HG03064 (cell line): ENCODE measurements at regions not wholly inside any gene's neighbourhood (a gene's known extent, or its start where the extent isn't known, plus 50 kb on each side); places are given as distances from the start of the nearest gene placed in this dataset.

ENCODE experiments used
- ATAC-seq: cut with Tn5 transposase; IDR thresholded peaks from one replicate; pipeline ENCODE4 v1.9.1; 2021; ENCODE audit warnings: low read depth; ENCODE audit not compliant: unreplicated experiment

DNA sequence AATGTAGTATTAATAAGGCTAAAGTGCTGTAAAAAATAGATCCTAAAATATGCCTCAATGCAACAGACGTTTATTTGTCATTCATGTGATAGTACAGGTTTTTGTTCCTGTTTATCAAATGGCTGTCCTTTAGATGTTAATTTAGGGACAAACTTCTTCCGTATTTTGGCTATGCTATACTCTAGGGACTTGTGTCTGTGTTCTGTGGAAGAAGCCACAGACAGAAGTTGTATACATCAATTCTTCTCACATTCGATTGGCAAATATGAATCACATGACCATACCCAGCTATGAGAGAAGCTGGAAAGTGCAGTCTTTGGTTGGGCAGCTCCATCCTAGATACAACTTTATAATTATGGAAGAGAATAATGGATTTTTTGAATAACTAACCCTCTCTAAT, 232.7 kb upstream of the SNX7 start:
- ATAC-seq = no peak

DNA sequence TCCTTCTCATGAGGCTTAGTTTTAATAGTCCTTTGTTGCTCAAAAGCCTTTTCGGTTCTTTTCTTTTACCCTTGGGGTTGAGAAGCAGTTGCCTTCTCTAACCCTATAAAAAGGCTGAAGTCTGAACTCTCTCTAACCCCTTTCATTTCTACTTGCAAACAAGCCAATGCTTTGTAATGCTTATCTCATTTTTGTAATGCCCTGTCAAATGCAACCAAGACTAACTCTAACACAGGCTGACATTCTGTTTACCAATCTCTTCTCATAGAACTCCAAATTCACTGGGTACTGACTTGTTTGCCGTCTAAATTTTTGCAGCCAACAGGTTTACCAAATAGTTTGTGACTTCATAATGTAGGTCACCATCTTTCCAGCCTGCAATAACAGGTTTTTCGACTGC, 233.9 kb upstream of the SNX7 start:
- ATAC-seq = no peak

GRCh38 chr1:98426092-98426491, 235.4 kb upstream of the SNX7 start:
- no peak for ATAC-seq

- ATAC-seq = no peak
Observed at GRCh38 chr1:98422816-98423215, 238.7 kb upstream of the SNX7 start.

GRCh38 chr1:98421085-98421435, 240.5 kb upstream of the SNX7 start:
- no peak for ATAC-seq

DNA sequence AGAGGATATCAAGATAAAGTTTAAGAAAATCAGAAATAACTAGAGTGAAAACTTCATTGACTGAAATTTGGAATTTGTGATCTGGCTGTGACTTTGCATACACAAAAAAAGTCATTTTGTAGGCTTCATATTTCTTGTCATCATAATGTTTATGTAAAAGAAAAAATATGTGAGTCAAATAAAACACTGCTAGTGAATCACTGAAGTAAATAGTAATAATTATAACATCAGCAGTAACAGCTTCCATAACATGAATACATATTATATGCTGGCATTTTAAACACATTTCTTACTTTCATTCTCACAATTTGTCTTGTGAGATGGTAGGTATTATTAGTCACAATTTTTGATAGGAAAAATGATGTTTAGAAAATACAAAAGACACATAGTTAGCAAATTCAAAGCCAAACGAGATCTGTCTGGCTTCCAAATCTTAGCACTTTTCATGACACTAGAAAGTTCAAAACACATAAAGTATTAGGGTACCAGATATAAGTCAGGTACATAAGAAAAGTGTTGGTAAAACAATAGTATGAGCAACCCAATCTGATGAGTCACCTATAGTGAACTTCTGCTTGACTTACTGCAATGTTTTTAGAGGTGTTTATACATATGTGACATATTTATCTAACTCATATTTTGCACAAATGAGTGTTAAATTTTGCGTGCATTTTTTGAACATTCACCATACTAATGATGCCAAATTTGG, 241.0 kb upstream of the SNX7 start:
- no peak for ATAC-seq

- no peak for ATAC-seq
Observed at GRCh38 chr1:98417820-98418219, 243.7 kb upstream of the SNX7 start.

GRCh38 chr1:98410082-98410481, 251.4 kb upstream of the SNX7 start:
- no peak for ATAC-seq

DNA sequence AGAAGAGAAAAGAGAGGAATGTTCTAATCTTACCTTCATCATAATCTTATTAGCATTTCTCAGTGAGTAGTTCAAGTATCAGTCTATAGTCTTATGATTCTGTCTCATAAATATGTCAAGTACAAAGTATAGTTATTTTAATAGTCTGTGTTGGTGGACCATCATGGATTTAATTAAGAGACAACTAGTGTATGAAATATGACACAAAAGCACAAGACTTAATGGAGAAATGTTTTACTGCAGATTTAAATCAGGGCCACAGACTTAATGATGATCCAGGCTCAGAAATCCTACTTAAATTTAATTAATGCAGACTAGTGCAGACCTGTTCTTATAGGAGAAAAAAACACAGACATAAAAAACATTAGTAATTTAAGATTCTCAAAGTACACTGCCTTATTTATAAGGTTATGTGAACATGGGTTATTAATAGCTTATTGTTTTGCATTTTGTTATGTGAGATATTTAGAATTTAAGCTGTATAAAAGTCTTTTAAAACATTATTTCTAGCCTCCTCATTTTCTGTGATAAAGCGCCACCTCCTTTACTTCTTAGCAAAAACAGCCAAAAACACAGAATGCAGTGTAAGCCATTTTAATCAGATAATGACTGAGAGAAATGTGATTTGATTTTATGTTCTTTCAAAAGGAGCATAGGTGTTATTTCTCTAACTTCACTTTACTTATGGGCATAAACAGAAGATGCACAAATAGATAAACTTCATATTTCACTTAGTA, 255.0 kb upstream of the SNX7 start:
- no peak for ATAC-seq

GRCh38 chr1:98405581-98406074, 255.9 kb upstream of the SNX7 start:
- ATAC-seq = peak; percentile 89

- no peak for ATAC-seq
Observed at GRCh38 chr1:98404866-98405265, 256.7 kb upstream of the SNX7 start.

DNA sequence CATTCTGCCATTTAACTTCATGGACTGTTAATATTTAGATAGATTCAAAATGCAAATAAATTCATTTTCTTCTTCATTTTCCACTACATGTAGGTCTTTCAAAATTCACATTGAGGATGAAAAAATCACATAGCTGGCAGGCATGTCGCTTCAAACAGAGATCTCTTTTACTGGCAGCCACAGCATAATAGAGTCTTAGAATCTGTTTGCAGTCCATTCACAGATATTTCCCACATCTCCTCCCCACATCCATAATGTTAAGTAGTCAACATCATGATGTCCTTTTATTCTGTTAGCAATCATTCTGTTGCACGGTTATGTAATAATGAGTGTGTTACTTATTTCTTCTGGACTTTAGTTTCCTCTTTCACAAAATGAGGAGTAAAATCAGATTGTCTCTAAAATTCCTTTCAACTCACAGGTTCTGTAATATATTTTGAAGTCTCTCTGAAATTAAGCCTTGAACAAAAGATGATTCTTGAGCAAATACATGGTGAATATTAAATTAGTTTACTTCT, 257.5 kb upstream of the SNX7 start:
- ATAC-seq = no peak

GRCh38 chr1:98402860-98403259, 258.7 kb upstream of the SNX7 start:
- ATAC-seq = no peak

GRCh38 chr1:98400446-98400845, 261.1 kb upstream of the SNX7 start:
- no peak for ATAC-seq

- no peak for ATAC-seq
Observed at GRCh38 chr1:98399218-98399617, 262.3 kb upstream of the SNX7 start.

GRCh38 chr1:98398649-98399048, 262.9 kb upstream of the SNX7 start:
- no peak for ATAC-seq

GRCh38 chr1:98398092-98398491, 263.4 kb upstream of the SNX7 start:
- no peak for ATAC-seq

GRCh38 chr1:98393719-98394118, 267.8 kb upstream of the SNX7 start:
- ATAC-seq = no peak

DNA sequence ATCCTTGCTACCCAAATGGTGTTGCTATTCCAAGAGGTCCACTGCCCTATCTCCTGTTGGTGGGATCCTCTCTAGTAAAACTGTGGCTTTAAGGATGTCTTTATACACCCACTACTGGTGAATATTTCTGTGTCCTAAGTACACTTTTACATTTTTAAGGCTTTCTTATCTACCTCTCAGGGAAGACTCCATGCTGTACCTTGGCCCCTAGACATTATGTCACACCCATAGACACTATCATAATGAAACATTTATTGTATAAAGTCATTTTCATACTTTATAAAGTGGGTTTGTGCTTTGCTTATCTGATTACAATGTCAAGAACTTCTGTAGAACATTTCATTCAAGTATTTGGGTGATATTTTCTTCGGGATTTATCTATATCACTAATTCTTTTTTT, 270.3 kb upstream of the SNX7 start:
- ATAC-seq = no peak

DNA sequence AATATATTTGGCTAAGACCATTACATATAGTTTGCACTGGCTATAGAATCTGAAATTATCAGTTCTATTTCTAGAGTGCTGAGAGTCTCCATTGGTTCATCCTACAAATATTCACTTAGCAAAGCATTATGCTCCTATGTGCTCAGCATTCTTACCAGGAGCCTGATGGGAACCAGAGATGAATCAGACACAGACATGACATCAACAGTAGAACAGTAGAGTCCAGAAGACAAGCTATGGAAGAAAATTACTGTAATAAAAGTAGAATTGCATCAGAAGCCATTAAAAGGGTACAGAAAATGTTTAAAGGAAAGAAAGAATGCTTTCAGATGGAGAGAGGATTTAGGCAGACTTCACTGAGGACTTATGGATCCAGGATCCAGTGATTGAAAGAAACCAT, 271.7 kb upstream of the SNX7 start:
- ATAC-seq = no peak

DNA sequence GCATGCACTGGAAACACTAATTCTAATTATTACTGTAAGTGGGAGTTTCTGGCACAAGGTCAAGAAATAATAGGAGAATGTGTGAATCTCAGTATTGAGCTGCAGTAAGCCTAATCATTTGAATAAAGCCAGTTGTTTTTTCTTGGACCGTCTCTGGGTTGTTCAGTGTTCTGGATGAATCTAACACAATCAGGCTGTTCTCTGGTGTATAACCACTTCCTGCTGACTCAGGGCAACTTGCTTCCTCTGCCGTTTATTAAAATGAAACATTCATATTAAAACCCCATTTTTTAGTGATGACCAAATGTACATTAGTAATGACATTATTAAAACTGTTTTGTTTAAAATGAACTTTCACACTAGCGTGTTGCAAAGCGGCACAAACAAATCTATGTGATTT, 273.1 kb upstream of the SNX7 start:
- peak; percentile 88 for ATAC-seq

DNA sequence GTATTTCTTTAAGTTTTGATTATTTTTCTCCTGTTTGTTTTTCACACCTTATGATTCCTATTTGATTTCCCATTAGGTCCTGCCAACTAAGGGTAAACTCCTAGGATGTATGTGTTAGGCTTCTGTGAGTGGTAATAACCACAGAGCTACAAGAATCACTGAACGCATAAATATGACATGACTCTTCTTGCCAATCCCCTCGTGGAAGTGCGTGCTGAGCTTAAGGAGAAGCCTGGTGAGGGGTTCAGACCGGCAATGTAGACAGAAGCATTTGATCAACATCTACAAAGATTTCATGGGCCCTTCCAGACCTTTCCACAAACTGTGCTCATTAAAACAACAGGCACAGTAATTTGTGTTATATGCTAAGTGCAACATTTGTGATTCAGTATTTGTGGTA, 273.8 kb upstream of the SNX7 start:
- ATAC-seq = no peak
